ENCODE measurements at regions not wholly inside any gene's neighbourhood (a gene's known extent, or its start where the extent isn't known, plus 50 kb on each side); places are given as distances from the start of the nearest gene placed in this dataset.
"Not testable (repeated sequence)": the region's sequence is repeated elsewhere in the genome, so short reads cannot be mapped to it uniquely, and the experiment has no call there.

GRCh38 chr4:18100657-18101056 lies 79.1 kb upstream of the LCORL start:
- BruUV-seq (replicated peaks), result no TSS peak
- no peaks in the 10 kb centered on the region for H3K9me3 ChIP-seq (ENCODE audit: control insufficient read depth, insufficient read depth, low read depth, low read length)
- ChIA-PET POLR2A (no interaction called here), CTCF (no interaction called here)
- no peak for ATAC-seq
- H3K27me3 ChIP-seq (ENCODE audit: control insufficient read depth, insufficient read depth, low read length), result no peaks in the 10 kb centered on the region
- in situ Hi-C loops (cut with HindIII; ENCODE audit: low pct_unique_long_range_greater_than_20kb, low sequenced_read_pairs) (no loop called here), intact Hi-C loops (cut with micrococcal nuclease; ENCODE audit: unreplicated experiment) (no loop called here)
- no peak overlapping the region for H3K27ac ChIP-seq (ENCODE audit: low read length)
- TF ChIP-seq CTCF (IDR thresholded peaks at IDR 0.05) (no peak), TCF7L2 (IDR thresholded peaks at IDR 0.05; ENCODE audit: low read depth, low read length) (no peak)
- no peak for DNase-seq (ENCODE audit: low read depth, low spot score)
- H3K4me3 ChIP-seq (ENCODE audit: low read depth in 2 of 2, low read length in 2 of 2), result no peak overlapping the region
- H3K4me1 ChIP-seq (ENCODE audit: control insufficient read depth, insufficient read depth, low read length), result no peaks in the 10 kb centered on the region
- H3K36me3 ChIP-seq (ENCODE audit: control insufficient read depth, insufficient read depth, low read length), result no peaks in the 10 kb centered on the region; the same call in 1 of the 2 replicates

DNA sequence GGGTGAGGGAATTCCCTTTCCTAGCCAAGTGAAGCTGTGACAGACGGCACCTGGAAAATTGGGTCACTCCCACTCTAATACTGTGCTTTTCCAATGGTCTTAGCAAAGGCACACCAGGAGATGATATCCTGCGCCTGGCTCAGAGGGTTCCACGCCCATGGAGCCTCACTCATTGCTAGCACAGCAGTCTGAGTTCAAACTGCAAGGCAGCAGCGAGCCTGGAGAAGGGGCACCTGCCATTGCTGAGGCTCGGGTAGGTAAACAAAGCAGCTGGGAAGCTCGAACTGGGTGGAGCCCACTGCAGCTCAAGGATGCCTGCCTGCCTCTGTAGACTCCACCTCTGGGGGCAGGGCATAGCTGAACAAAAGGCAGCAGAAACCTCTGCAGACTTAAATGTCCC lies 68.9 kb upstream of the LCORL start:
- intact Hi-C loops (cut with micrococcal nuclease; ENCODE audit: unreplicated experiment); DNase-seq (ENCODE audit: low read depth, low spot score); in situ Hi-C loops (cut with HindIII; ENCODE audit: low pct_unique_long_range_greater_than_20kb, low sequenced_read_pairs); BruUV-seq (replicated peaks); H3K9me3 ChIP-seq (ENCODE audit: control insufficient read depth, insufficient read depth, low read depth, low read length); H3K27ac ChIP-seq (ENCODE audit: low read length); H3K27me3 ChIP-seq (ENCODE audit: control insufficient read depth, insufficient read depth, low read length); H3K4me1 ChIP-seq (ENCODE audit: control insufficient read depth, insufficient read depth, low read length); H3K4me3 ChIP-seq (ENCODE audit: low read depth in 2 of 2, low read length in 2 of 2); CTCF ChIA-PET; ATAC-seq; POLR2A ChIA-PET; H3K36me3 ChIP-seq (ENCODE audit: control insufficient read depth, insufficient read depth, low read length): not testable (repeated sequence)

DNA sequence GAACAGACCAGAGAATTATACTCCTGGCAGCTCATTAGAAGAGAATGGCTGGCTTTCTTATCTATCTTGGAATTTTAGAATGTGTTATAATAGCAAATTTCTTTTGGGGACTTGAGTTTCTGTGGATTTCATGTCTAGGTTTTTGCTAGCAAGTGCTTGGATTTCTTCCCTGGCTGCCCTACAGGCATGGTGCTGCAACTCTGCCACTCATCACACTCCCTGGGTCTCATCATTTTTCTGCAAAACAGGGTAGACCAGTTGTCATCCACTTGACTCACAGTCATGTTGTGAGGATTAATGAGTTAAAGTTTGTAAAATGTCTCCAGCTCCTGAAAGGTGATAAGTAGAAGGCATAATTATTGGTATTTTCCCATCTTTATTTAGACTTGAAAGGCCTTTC lies 60.7 kb upstream of the LCORL start:
- H3K4me1 ChIP-seq (ENCODE audit: control insufficient read depth, insufficient read depth, low read length), result no peaks in the 10 kb centered on the region
- ATAC-seq (no peak), DNase-seq (ENCODE audit: low read depth, low spot score) (no peak)
- intact Hi-C loops (cut with micrococcal nuclease; ENCODE audit: unreplicated experiment), result no loop called here
- in situ Hi-C loops (cut with HindIII; ENCODE audit: low pct_unique_long_range_greater_than_20kb, low sequenced_read_pairs), result no loop called here
- H3K4me3 ChIP-seq (ENCODE audit: low read depth in 2 of 2, low read length in 2 of 2), result no peak overlapping the region
- no TSS peak for BruUV-seq (replicated peaks)
- POLR2A ChIA-PET, result no interaction called here
- H3K36me3 ChIP-seq (ENCODE audit: control insufficient read depth, insufficient read depth, low read length), result no peaks in the 10 kb centered on the region
- H3K27me3 ChIP-seq (ENCODE audit: control insufficient read depth, insufficient read depth, low read length), result no peaks in the 10 kb centered on the region
- H3K9me3 ChIP-seq (ENCODE audit: control insufficient read depth, insufficient read depth, low read depth, low read length), result no peaks in the 10 kb centered on the region
- TF ChIP-seq POLR2AphosphoS5 (IDR thresholded peaks at IDR 0.05; ENCODE audit: low read depth, low read length), result no peak
- TF ChIP-seq TCF7L2 (IDR thresholded peaks at IDR 0.05; ENCODE audit: low read depth, low read length), result no peak
- TF ChIP-seq, protein P1, sequence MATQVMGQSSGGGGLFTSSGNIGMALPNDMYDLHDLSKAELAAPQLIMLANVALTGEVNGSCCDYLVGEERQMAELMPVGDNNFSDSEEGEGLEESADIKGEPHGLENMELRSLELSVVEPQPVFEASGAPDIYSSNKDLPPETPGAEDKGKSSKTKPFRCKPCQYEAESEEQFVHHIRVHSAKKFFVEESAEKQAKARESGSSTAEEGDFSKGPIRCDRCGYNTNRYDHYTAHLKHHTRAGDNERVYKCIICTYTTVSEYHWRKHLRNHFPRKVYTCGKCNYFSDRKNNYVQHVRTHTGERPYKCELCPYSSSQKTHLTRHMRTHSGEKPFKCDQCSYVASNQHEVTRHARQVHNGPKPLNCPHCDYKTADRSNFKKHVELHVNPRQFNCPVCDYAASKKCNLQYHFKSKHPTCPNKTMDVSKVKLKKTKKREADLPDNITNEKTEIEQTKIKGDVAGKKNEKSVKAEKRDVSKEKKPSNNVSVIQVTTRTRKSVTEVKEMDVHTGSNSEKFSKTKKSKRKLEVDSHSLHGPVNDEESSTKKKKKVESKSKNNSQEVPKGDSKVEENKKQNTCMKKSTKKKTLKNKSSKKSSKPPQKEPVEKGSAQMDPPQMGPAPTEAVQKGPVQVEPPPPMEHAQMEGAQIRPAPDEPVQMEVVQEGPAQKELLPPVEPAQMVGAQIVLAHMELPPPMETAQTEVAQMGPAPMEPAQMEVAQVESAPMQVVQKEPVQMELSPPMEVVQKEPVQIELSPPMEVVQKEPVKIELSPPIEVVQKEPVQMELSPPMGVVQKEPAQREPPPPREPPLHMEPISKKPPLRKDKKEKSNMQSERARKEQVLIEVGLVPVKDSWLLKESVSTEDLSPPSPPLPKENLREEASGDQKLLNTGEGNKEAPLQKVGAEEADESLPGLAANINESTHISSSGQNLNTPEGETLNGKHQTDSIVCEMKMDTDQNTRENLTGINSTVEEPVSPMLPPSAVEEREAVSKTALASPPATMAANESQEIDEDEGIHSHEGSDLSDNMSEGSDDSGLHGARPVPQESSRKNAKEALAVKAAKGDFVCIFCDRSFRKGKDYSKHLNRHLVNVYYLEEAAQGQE (IDR thresholded peaks at IDR 0.05; ENCODE audit: insufficient read depth in 1 of 2, low read depth in 2 of 2, low read length in 1 of 2), result no peak
- no peak for TF ChIP-seq CTCF (IDR thresholded peaks at IDR 0.05)
- TF ChIP-seq SIN3A (IDR thresholded peaks at IDR 0.05; ENCODE audit: borderline replicate concordance, insufficient read depth, low read depth, low read length), result no peak
- H3K27ac ChIP-seq (ENCODE audit: low read length), result no peak overlapping the region
- CTCF ChIA-PET, result no interaction called here

All from Panc1 (cell line).